CD14-positive monocyte (primary cell): ENCODE measurements at regions not wholly inside any gene's neighbourhood (a gene's known extent, or its start where the extent isn't known, plus 50 kb on each side); places are given as distances from the start of the nearest gene placed in this dataset.

Experiments
- DNase-seq, 3 donors: peaks; one replicate each; pipeline ENCODE4 v3.0.0-alpha.2; 2011 to 2022
- H2AFZ ChIP-seq: 2 replicates; pipeline ENCODE4 v1.6.0; 2012; ENCODE audit warnings: mild to moderate bottlenecking, low read depth, low read length, inconsistent platforms; ENCODE audit not compliant: insufficient read depth, poor library complexity, severe bottlenecking
- H3K27ac ChIP-seq, 2 donors: 1 replicate in 1 of 2; 2 replicates in 1 of 2; pipeline ENCODE4 v1.5.1; 2012 to 2013; ENCODE audit warnings: low read length in 2 of 2, control low read depth in 1 of 2, inconsistent platforms in 1 of 2, low read depth in 1 of 2, mild to moderate bottlenecking in 1 of 2
- H3K27me3 ChIP-seq, 2 donors: one replicate each; pipeline versions ENCODE4 v1.6.0 to v1.6.1; 2011 to 2013; ENCODE audit warnings: low read length in 2 of 2; ENCODE audit not compliant: control insufficient read depth in 2 of 2, insufficient read depth in 2 of 2
- H3K36me3 ChIP-seq, 2 donors: replicated peaks in 1 of 2; 1 replicate in 1 of 2; 2 replicates in 1 of 2; pipeline versions ENCODE4 v1.5.1 to v1.6.1; 2012 to 2013; ENCODE audit warnings: low read length in 2 of 2, control low read depth in 1 of 2, inconsistent platforms in 1 of 2, mild to moderate bottlenecking in 1 of 2; ENCODE audit not compliant: insufficient read depth in 2 of 2, control insufficient read depth in 1 of 2
- H3K4me1 ChIP-seq, 2 donors: 1 replicate in 1 of 2; 2 replicates in 1 of 2; pipeline versions ENCODE4 v1.5.1 to v1.6.1; 2012 to 2013; ENCODE audit warnings: low read length in 2 of 2, control low read depth in 1 of 2, inconsistent platforms in 1 of 2, mild to moderate bottlenecking in 1 of 2, moderate library complexity in 1 of 2; ENCODE audit not compliant: insufficient read depth in 2 of 2, control insufficient read depth in 1 of 2
- H3K4me2 ChIP-seq: replicated peaks from 2 replicates; pipeline ENCODE3; 2012; ENCODE audit warnings: low read length, moderate library complexity, mild to moderate bottlenecking; ENCODE audit not compliant: poor library complexity, severe bottlenecking; ENCODE audit errors: extremely low read depth
- H3K4me3 ChIP-seq, 3 experiments: fragments of 200-600 bp in 1 of 3; sonication (generic) in 1 of 3; replicated peaks in 1 of 3; 1 replicate in 2 of 3; 2 replicates in 1 of 3; pipeline ENCODE4 v1.5.1; 2011 to 2013; ENCODE audit warnings: low read length in 3 of 3, mild to moderate bottlenecking in 3 of 3, control low read depth in 2 of 3, low read depth in 2 of 3, inconsistent platforms in 1 of 3, moderate library complexity in 1 of 3
- H3K79me2 ChIP-seq: 2 replicates; pipeline ENCODE4 v1.6.0; 2012; ENCODE audit warnings: mild to moderate bottlenecking, control low read depth, inconsistent platforms, low read length, moderate library complexity; ENCODE audit not compliant: insufficient read depth
- H3K9ac ChIP-seq: 2 replicates; pipeline ENCODE4 v1.6.0; 2017; ENCODE audit warnings: low read length, mild to moderate bottlenecking; ENCODE audit not compliant: insufficient read depth, poor library complexity, severe bottlenecking
- H3K9me3 ChIP-seq, 2 donors: replicated peaks in 1 of 2; 1 replicate in 1 of 2; 2 replicates in 1 of 2; pipeline versions ENCODE4 v1.5.1 to v1.6.1; 2012 to 2013; ENCODE audit warnings: low read length in 2 of 2, control low read depth in 1 of 2; ENCODE audit not compliant: control insufficient read depth in 1 of 2, insufficient read depth in 1 of 2
- H4K20me1 ChIP-seq: 2 replicates; pipeline ENCODE4 v1.6.0; 2012; ENCODE audit warnings: mild to moderate bottlenecking, low read length, control low read depth, moderate library complexity; ENCODE audit not compliant: insufficient read depth
- H3K27ac Mint-ChIP-seq, 7 donors: one replicate each; pipeline ENCODE4 v1.8.0; 2020; ENCODE audit warnings: mild to moderate bottlenecking in 7 of 7, mixed read lengths in 7 of 7, moderate library complexity in 6 of 7, inconsistent platforms in 2 of 7
- H3K27me3 Mint-ChIP-seq, 3 donors: one replicate each; pipeline ENCODE4 v1.8.0; 2021 to 2022; ENCODE audit warnings: low read depth in 3 of 3, mild to moderate bottlenecking in 3 of 3, mixed read lengths in 3 of 3, moderate library complexity in 3 of 3, inconsistent platforms in 1 of 3
- H3K36me3 Mint-ChIP-seq, 2 donors: one replicate each; pipeline ENCODE4 v1.8.0; 2020; ENCODE audit warnings: mixed read lengths in 2 of 2, inconsistent platforms in 1 of 2, mild to moderate bottlenecking in 1 of 2
- H3K4me1 Mint-ChIP-seq: one replicate; pipeline ENCODE4 v1.8.0; 2020; ENCODE audit warnings: mild to moderate bottlenecking, mixed read lengths
- H3K4me3 Mint-ChIP-seq, 2 donors: one replicate each; pipeline ENCODE4 v1.8.0; 2020; ENCODE audit warnings: mild to moderate bottlenecking in 2 of 2, mixed read lengths in 2 of 2, moderate library complexity in 1 of 2
- H3K9me3 Mint-ChIP-seq, 7 donors: one replicate each; pipeline ENCODE4 v1.8.0; 2020 to 2022; ENCODE audit warnings: mixed read lengths in 7 of 7, mild to moderate bottlenecking in 6 of 7, moderate library complexity in 6 of 7, inconsistent platforms in 2 of 7
- WGBS: methylation state at CpG from one replicate; pipeline ENCODE4 v1.1.5; 2013; ENCODE audit warnings: missing lambda C conversion rate; ENCODE audit not compliant: insufficient coverage; 5-methylcytosine and 5-hydroxymethylcytosine counted together
- intact Hi-C, 2 donors: fragments of 100-400 bp; cut with micrococcal nuclease; formaldehyde crosslinking; loops; one replicate each; pipeline versions ENCODE4 v1.15.0 to v1.15.1; 2023
- TF ChIP-seq, protein P1 (sequence below): fragments of 200-600 bp; IDR thresholded peaks from one replicate; pipeline ENCODE4 v1.8.0; 2022; ENCODE audit warnings: antibody characterized with exemption, mild to moderate bottlenecking

DNA sequence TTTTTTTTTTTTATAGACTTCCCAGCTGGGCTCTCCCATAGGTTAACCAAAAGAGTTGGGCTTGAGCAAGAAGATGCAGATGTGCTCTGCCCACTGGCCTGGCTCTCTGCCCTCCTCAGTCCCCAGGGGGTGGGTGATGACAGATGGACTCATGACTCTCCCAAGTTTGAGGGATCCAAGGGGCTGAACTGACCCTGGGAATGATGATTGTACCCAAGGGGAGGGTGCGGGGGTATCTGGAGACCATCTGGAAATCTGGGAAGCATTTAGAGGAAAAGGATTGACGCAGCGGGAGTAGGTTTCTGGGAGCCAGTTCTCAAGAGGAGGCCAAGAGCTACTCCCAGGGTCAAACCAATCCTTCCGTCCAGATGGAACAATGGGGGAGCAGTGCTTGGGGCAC lies 330.8 kb downstream of the CYP26B1 start:
- Mint-ChIP-seq H3K9me3 (peaks cover 0 to 9% (median under 1%) of the 10 kb centered on the region in 7 donors), H3K4me1 (no peaks in the 10 kb centered on the region), H3K27ac (no peak overlapping the region), H3K36me3 (no peaks in the 10 kb centered on the region), H3K27me3 (peaks cover 2 to 9% (median 5%) of the 10 kb centered on the region in 3 donors), H3K4me3 (no peak overlapping the region)
- intact Hi-C loops, result no loop called here
- H3K4me1 ChIP-seq, result no peaks in the 10 kb centered on the region
- H3K27ac ChIP-seq, result no peak overlapping the region
- no peak overlapping the region for H2AFZ ChIP-seq
- H3K27me3 ChIP-seq, result no peaks in the 10 kb centered on the region
- no peak for DNase-seq
- WGBS, result 100% methylated on average over 4 of the region's 4 CpGs
- TF ChIP-seq, protein P1, sequence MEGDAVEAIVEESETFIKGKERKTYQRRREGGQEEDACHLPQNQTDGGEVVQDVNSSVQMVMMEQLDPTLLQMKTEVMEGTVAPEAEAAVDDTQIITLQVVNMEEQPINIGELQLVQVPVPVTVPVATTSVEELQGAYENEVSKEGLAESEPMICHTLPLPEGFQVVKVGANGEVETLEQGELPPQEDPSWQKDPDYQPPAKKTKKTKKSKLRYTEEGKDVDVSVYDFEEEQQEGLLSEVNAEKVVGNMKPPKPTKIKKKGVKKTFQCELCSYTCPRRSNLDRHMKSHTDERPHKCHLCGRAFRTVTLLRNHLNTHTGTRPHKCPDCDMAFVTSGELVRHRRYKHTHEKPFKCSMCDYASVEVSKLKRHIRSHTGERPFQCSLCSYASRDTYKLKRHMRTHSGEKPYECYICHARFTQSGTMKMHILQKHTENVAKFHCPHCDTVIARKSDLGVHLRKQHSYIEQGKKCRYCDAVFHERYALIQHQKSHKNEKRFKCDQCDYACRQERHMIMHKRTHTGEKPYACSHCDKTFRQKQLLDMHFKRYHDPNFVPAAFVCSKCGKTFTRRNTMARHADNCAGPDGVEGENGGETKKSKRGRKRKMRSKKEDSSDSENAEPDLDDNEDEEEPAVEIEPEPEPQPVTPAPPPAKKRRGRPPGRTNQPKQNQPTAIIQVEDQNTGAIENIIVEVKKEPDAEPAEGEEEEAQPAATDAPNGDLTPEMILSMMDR, result no peak
- H3K79me2 ChIP-seq, result no peaks in the 10 kb centered on the region
- no peaks in the 10 kb centered on the region for H3K9me3 ChIP-seq
- no peak overlapping the region for H3K9ac ChIP-seq
- H3K4me3 ChIP-seq, result no peak overlapping the region
- no peak overlapping the region for H3K4me2 ChIP-seq
- no peaks in the 10 kb centered on the region for H3K36me3 ChIP-seq
- H4K20me1 ChIP-seq, result no peaks in the 10 kb centered on the region

DNA sequence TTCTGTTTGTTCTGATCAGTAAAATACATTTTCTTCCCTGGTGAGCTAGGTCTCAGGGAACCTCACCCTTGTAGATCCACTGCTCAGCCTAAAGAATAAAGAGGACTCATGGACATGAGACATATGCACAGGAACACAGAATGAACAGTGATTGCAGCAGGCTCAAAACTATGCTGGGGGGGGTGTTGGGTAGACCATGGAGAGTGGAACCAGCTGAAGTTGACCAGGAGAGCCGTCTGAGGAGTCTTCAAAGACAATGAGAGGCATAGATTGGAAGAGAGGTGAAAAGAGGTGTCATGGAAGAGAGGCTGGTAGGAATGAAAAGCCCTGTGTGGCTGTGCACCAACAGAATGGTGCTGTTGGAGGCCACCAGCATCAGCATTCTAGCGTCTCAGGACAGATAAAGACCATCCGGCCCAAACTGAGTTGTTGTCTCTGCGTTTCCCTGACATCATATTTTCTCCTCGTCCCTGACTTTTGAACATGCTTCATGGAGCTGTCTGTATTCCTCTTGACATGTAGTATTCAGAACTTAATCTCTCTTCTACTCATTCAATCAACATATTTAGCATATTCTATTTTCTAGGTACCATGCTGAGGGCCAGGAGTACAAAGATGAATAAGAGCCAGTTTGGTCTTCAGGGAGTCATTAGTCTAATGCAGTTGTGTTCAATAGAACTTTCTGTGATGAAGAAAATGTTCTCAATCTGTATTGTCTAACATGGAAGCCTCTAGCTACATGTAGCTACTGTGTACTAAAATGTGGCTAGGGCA lies 331.8 kb downstream of the CYP26B1 start:
- intact Hi-C loops, result no loop called here
- TF ChIP-seq, protein P1, result no peak
- no peaks in the 10 kb centered on the region for H4K20me1 ChIP-seq
- no peak for DNase-seq
- H3K9me3 ChIP-seq, result no peaks in the 10 kb centered on the region
- H3K4me3 Mint-ChIP-seq, result no peak overlapping the region
- no peaks in the 10 kb centered on the region for H3K36me3 ChIP-seq
- no peaks in the 10 kb centered on the region for H3K4me1 ChIP-seq
- WGBS, result 80% methylated on average over 3 of the region's 5 CpGs
- no peak overlapping the region for H3K27ac ChIP-seq
- H3K4me1 Mint-ChIP-seq, result no peaks in the 10 kb centered on the region
- H2AFZ ChIP-seq, result no peak overlapping the region
- H3K27me3 Mint-ChIP-seq, result peaks cover 2 to 11% (median 5%) of the 10 kb centered on the region in 3 donors
- H3K27ac Mint-ChIP-seq, result no peak overlapping the region
- H3K27me3 ChIP-seq, result no peaks in the 10 kb centered on the region
- no peak overlapping the region for H3K4me2 ChIP-seq
- no peaks in the 10 kb centered on the region for H3K79me2 ChIP-seq
- no peak overlapping the region for H3K4me3 ChIP-seq
- no peak overlapping the region for H3K9ac ChIP-seq
- peaks cover 0 to 9% (median 3%) of the 10 kb centered on the region in 7 donors for H3K9me3 Mint-ChIP-seq
- H3K36me3 Mint-ChIP-seq, result no peaks in the 10 kb centered on the region
